ENCODE measurements at regions not wholly inside any gene's neighbourhood (a gene's known extent, or its start where the extent isn't known, plus 50 kb on each side); places are given as distances from the start of the nearest gene placed in this dataset.

DNA sequence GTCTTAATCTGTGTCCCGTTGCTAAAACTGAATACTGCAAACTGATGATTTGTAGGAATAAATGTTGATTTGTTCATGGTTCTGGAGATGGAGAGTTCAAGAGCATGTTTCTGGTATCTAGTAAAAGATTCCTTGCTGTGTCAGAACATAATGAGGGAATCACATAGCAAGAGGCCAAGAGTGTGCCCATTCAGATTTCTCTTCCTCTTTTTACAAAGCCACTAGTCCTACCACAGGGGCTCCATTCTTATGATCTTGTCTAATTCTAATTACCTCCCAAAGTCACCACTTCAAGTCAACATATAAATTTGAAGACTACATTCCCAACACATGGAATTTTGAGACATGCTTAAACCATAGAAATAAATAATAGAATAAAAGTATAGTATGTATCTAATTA, 608.8 kb upstream of the EPHA5 start:
- TF ChIP-seq, protein P1, sequence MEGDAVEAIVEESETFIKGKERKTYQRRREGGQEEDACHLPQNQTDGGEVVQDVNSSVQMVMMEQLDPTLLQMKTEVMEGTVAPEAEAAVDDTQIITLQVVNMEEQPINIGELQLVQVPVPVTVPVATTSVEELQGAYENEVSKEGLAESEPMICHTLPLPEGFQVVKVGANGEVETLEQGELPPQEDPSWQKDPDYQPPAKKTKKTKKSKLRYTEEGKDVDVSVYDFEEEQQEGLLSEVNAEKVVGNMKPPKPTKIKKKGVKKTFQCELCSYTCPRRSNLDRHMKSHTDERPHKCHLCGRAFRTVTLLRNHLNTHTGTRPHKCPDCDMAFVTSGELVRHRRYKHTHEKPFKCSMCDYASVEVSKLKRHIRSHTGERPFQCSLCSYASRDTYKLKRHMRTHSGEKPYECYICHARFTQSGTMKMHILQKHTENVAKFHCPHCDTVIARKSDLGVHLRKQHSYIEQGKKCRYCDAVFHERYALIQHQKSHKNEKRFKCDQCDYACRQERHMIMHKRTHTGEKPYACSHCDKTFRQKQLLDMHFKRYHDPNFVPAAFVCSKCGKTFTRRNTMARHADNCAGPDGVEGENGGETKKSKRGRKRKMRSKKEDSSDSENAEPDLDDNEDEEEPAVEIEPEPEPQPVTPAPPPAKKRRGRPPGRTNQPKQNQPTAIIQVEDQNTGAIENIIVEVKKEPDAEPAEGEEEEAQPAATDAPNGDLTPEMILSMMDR (IDR thresholded peaks at IDR 0.05): no peak
- TF ChIP-seq POLR2AphosphoS5 (IDR thresholded peaks at IDR 0.05; ENCODE audit: low read depth, low read length): no peak

Measured in Panc1 (cell line).